HG02970 (cell line): ENCODE measurements at regions not wholly inside any gene's neighbourhood (a gene's known extent, or its start where the extent isn't known, plus 50 kb on each side); places are given as distances from the start of the nearest gene placed in this dataset.

Experiments used
- ATAC-seq: cut with Tn5 transposase; IDR thresholded peaks from one replicate; pipeline ENCODE4 v1.9.1; 2021; ENCODE audit warnings: mild to moderate bottlenecking, moderate library complexity, moderate number of reproducible peaks; ENCODE audit not compliant: unreplicated experiment, low FRiP score

GRCh38 chr21:38968887-38969543, 163.3 kb downstream of the ETS2 start:
- ATAC-seq = no peak

- ATAC-seq = no peak
Measured at GRCh38 chr21:38965910-38966504, 160.3 kb downstream of the ETS2 start.

GRCh38 chr21:38965241-38965640, 159.5 kb downstream of the ETS2 start:
- ATAC-seq = no peak

- ATAC-seq = no peak
Measured at GRCh38 chr21:38963006-38963405, 157.3 kb downstream of the ETS2 start.

GRCh38 chr21:38960251-38960650, 154.5 kb downstream of the ETS2 start:
- ATAC-seq = no peak

GRCh38 chr21:38959692-38960061, 153.9 kb downstream of the ETS2 start:
- no peak for ATAC-seq

- no peak for ATAC-seq
Measured at GRCh38 chr21:38958940-38959691, 153.4 kb downstream of the ETS2 start.

GRCh38 chr21:38958323-38958705, 152.6 kb downstream of the ETS2 start:
- no peak for ATAC-seq

GRCh38 chr21:38957575-38958322, 152.0 kb downstream of the ETS2 start:
- ATAC-seq = no peak

GRCh38 chr21:38956856-38957571, 151.3 kb downstream of the ETS2 start:
- no peak for ATAC-seq

- no peak for ATAC-seq
Measured at GRCh38 chr21:38956521-38956855, 150.8 kb downstream of the ETS2 start.

- ATAC-seq = no peak
Measured at GRCh38 chr21:38956007-38956406, 150.3 kb downstream of the ETS2 start.

GRCh38 chr21:38955495-38955894, 149.8 kb downstream of the ETS2 start:
- no peak for ATAC-seq

GRCh38 chr21:38954588-38955004, 148.9 kb downstream of the ETS2 start:
- ATAC-seq = no peak

GRCh38 chr21:38953516-38953915, 147.8 kb downstream of the ETS2 start:
- ATAC-seq = no peak

- no peak for ATAC-seq
Measured at GRCh38 chr21:38952890-38953289, 147.2 kb downstream of the ETS2 start.

- ATAC-seq = no peak
Measured at GRCh38 chr21:38951095-38951730, 145.5 kb downstream of the ETS2 start.

- no peak for ATAC-seq
Measured at GRCh38 chr21:38950435-38951094, 144.8 kb downstream of the ETS2 start.

GRCh38 chr21:38949070-38949380, 143.3 kb downstream of the ETS2 start:
- ATAC-seq = no peak
